SHP77 treated with DMSO at 0.1 percent for 48 hours (cell line): ENCODE measurements at regions not wholly inside any gene's neighbourhood (a gene's known extent, or its start where the extent isn't known, plus 50 kb on each side); places are given as distances from the start of the nearest gene placed in this dataset.
"Not testable (repeated sequence)": the region's sequence is repeated elsewhere in the genome, so short reads cannot be mapped to it uniquely, and the experiment has no call there.

Source experiments
- DNase-seq: peaks from one replicate; lab custom pipeline; 2025; lab: John Stamatoyannopoulos, UW

DNA sequence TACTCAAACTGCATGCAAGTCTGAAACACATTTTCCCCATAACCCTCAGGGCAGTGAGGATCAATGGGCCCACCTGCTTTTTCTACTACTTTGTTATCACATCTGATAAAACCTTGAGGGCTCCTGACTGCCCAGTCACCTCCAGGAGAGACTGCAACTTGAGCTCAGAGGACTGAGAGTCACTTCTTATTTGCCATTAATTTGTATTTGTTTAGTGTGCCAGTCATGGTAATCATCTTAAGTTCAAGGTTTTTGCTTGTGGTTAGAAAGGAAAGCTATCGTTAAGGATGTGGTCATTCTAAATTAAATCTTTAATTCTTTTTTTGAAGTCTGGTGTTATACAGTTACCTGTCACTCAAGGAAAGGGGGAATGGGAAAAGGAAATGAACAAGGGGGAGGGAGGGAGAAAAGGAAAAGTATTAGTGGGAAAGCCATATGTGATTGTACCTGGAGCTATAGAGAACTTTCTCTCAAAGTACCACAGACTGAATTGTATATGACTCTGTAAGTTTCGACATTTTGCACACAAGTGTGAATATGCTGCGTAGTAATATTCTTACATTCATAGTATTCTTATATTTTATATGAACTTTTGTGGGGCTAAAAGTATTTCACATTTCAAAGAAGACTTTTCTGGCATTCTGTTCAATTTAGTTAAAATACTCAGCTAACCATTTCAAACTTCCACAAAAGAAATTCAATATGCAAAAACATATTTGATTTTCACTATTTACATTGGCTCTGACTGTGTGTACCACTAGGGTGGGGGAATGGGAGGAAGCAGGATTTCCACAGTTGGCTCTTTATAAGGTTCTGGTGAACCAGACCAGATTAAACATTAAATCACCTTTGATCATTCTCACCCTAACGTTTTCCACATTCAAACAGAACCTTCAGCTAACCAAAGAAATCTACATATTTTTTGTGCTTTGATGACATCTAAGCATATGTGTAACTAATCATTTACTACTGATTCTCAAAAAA is 166.5 kb upstream of the ATP11B start:
- no peak for DNase-seq

DNA sequence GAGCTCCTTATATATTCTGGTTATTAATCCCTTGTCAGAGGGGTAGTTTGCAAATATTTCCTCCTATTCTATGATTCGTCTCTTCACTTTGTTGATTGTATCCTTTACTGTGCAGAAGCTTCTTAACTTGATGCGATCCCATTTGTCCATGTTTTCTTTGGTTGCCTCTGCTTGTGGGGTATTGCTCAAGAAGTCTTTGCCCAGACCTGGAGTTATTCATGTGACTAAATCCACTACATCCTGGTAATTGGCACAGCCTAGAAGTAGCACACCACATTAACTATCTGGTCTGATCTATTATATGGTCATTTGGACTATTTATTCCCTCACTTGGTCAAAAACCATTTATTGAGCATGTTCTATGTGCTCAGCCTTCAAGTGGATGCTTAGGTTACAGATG is 164.8 kb upstream of the ATP11B start:
- no peak for DNase-seq

DNA sequence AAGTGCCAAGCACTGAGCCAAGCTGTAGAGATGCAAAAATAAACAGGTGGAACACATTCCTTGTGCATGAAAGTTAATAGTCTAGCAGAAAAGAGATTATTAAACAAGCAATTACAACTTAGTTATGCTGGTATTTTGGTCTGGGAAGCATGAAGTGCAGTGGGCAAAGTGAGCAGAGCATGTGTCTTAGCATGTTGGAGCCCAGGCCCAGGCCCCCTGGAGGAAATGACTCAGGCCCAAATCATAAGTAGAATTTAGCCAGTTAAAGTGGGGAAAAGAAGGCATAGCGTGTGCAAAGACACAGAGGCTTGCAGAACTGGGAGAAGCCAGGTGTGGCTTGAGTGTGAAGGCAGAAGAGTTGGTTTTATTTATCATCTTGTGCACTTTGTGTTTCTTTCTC is 163.8 kb upstream of the ATP11B start:
- DNase-seq: no peak

GRCh38 chr3:182631183-182632076 is 161.9 kb upstream of the ATP11B start:
- DNase-seq: no peak

DNA sequence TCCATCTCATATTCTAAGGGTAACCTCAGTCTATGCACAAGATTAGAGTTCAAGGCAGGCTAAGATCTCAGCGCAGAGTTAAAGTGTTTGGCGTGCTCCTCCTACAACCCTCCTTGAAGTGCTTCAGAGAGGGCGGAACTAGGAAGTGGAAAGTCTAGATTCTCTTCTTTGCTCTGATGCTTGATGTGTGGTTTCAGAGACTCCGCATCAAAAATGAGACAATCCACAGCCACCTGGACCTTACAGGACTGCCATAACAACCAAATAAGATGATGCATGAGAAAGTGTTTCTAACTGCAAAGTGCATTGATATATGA is 161.3 kb upstream of the ATP11B start:
- no peak for DNase-seq

GRCh38 chr3:182633186-182633585 is 160.1 kb upstream of the ATP11B start:
- no peak for DNase-seq

- DNase-seq: no peak
Observed at GRCh38 chr3:182636646-182637045, 156.7 kb upstream of the ATP11B start.

DNA sequence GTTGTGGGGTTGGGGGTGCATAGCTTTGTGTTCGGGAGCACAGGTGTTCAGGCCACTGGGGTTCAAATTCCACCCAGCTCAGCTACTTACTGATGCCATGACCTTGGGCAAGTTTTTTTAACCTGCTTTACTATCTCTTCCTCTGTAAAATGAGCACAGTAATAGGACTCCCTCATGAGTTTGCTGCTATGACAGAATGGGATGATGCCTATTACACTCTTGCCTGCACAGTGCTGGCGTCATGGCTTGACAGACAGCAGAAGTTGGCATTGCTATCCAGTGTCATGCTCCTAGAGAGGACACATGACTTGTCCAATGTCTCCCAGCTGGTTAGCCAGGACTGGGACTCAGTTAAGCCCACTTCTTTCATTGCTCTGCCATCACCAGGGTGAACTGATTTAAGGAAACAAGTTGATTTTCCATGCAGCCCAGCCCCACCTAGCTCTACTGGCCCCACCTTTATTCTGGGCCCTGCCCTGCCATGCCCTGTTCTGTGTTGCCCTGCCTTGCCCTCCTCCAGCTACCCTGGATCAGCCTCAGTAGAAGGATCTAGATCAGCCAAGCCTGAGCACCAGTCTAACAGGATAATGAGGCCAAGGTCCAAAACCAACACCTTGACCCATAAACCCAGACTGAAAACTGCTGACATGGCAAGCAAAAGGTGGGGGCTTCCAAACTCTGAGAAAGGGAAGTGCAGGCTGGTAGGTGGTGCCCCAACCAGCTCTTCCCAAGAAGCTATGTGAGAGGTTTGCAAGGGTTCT is 155.8 kb upstream of the ATP11B start:
- DNase-seq: no peak

- no peak for DNase-seq
Observed at GRCh38 chr3:182644013-182644412, 149.3 kb upstream of the ATP11B start.

- no peak for DNase-seq
Observed at GRCh38 chr3:182644790-182645433, 148.4 kb upstream of the ATP11B start.

- no peak for DNase-seq
Observed at GRCh38 chr3:182650568-182651128, 142.7 kb upstream of the ATP11B start.

- no peak for DNase-seq
Observed at GRCh38 chr3:182651461-182651860, 141.8 kb upstream of the ATP11B start.

DNA sequence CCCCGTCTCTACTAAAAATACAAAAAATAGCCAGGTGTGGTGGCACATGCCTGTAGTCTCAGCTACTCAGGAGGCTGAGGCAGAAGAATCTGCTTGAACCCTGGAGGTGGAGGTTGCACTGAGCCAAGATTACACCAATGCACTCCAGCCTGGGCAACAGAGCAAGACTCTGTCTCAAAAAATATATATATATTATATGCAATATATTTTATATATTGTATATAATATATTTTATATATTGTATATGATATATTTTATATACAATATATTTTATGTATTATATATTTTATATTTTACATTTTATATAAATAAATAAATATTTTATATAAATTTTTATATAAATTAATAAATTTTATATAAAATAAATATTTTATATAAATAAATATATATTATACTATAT is 140.2 kb upstream of the ATP11B start:
- DNase-seq: not testable (repeated sequence)

DNA sequence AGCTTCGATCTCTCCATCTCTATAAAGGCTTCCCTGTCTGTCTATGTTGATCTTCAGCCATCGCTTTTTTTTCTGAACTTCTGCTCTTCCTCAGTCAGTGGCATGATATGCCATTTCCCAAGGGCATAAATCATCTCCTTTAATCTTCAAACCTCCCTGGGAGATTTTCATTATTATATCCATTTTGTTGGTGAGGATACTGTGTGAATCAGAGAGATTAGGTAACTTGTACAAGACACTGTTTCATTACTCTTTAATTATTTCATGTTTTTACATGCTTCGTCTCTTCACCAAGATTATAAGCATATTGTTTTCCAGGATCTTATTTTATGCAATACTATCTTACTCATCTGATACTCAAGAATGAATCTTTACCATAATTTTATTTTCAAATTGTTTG is 124.8 kb upstream of the ATP11B start:
- DNase-seq: no peak

GRCh38 chr3:182668974-182669373 is 124.3 kb upstream of the ATP11B start:
- no peak for DNase-seq

- DNase-seq: no peak
Observed at GRCh38 chr3:182671541-182671940, 121.8 kb upstream of the ATP11B start.

GRCh38 chr3:182671942-182672341 is 121.4 kb upstream of the ATP11B start:
- DNase-seq: no peak

DNA sequence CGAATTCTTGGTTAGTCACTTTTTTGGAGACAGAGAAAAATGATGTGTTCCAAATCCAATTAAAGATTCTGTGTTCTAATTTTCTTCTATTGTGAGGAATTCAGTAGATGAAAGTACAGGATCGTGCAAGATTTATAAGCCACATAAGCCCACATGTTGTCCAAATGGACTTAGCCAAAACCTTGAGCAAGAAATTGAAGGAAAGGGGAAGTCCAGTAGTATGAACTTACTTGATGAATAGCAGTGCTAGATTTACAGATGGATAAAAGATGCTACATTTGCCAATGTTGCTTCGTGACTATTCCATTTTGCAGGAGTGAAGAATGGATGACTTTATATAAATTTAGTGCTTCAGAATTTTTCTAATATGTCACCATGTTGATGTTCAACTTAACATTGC is 120.0 kb upstream of the ATP11B start:
- no peak for DNase-seq

- peak; percentile 20 for DNase-seq
Observed at GRCh38 chr3:182682263-182683241, 110.8 kb upstream of the ATP11B start.

- DNase-seq: peak; percentile 66
Observed at GRCh38 chr3:182683453-182683852, 109.9 kb upstream of the ATP11B start.
